ENCODE measurements at regions not wholly inside any gene's neighbourhood (a gene's known extent, or its start where the extent isn't known, plus 50 kb on each side); places are given as distances from the start of the nearest gene placed in this dataset.

- TF ChIP-seq CTCF (IDR thresholded peaks at IDR 0.05; ENCODE audit: insufficient read depth, low read length) = no peak
- TF ChIP-seq POLR2AphosphoS5 (IDR thresholded peaks at IDR 0.05; ENCODE audit: low read depth) = no peak
- no peak for TF ChIP-seq GABPA (IDR thresholded peaks at IDR 0.05; ENCODE audit: low read depth)
- no peak for TF ChIP-seq REST (IDR thresholded peaks at IDR 0.05; ENCODE audit: insufficient replicate concordance, low read depth)
Observed at GRCh38 chr7:159321278-159321677, 176.6 kb upstream of the VIPR2 start.

All from HL-60 (cell line).